GM18868 (cell line): ENCODE measurements at regions not wholly inside any gene's neighbourhood (a gene's known extent, or its start where the extent isn't known, plus 50 kb on each side); places are given as distances from the start of the nearest gene placed in this dataset.
"Not testable (repeated sequence)": the region's sequence is repeated elsewhere in the genome, so short reads cannot be mapped to it uniquely, and the experiment has no call there.

Experiments used
- ATAC-seq: cut with Tn5 transposase; IDR thresholded peaks from one replicate; pipeline ENCODE4 v1.9.1; 2021; ENCODE audit warnings: mild to moderate bottlenecking, moderate library complexity; ENCODE audit not compliant: unreplicated experiment

DNA sequence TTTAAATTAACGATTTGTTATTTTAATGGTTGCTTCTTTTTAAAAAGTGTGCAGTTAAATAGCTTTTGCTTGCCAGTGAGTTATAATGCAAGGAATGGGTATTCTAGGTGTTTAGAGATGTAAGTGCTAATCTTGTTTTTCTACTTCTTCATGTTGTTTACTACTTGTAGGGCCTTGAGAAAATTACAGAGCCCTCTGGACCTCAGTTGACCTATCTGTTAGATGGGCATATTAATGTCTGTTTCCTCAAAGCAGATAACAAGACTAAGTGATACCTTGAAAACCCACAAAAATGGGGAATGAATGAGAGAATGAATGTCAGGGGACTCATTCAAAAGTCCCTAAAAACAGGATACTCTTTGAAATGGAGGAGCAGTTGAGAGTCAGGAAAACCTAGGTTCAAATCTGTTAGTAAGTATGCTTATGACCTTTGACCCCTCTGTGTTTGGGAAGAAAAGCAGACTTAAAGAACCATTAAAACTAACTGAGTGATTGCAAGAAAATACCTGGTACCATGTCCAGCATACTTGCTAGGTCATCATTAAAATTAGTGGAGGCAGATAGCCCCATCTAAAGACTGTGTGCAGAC, 419.5 kb downstream of the EDEM1 start:
- no peak for ATAC-seq

DNA sequence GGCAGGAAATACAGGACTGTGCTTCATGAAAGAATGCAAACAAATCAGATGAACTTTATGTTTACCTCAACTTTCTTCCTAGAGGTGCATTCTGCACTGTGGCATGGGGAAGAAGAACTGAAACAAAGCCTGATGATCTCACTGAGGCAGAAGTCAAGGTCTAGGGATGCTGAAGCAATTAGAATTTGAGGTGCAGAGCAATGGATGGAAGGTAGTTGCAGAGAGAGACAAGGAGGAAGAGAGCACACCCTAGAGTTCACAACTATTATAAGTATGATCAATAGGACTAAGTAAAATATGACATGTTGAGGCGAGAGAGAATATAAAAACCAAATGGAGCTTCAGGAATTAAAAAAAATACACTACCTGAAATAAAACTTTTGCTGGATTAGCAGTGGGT, 420.1 kb downstream of the EDEM1 start:
- ATAC-seq, result no peak

DNA sequence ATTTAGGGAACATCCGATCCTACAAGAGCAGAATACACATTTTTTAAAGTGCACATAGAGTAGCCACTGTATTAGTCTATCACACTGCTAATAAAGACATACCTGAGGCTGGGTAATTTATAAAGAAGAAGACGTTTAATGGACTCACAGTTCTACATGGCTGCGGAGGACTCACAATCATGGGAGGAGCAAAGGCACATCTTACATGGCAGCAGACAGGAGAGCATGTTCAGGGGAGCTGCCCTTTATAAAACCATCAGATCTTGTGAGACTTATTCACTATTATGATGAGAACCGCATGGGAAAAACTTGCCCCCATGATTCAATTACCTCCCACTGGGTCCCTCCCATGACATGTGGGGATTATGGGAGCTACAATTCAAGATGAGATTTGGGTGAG, 421.5 kb downstream of the EDEM1 start:
- ATAC-seq, result not testable (repeated sequence)

DNA sequence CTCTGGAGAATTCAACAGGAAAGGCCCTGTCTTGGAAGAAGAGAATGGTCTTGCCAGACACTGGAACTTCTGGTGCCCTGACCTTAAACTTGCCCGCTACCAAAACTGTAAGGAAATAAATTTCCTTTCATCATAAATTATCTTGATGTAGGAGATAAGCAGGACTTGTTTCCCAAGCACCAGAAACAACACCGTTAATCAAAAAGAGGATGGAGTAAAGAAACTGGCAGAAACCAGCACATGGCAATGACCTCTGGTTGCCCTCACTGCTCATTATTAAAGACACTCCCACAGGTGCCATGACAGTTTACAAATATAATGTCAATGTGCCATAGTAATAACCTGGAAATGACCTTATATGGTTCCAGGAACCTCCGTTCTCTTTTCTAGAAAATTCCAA, 426.1 kb downstream of the EDEM1 start:
- no peak for ATAC-seq

DNA sequence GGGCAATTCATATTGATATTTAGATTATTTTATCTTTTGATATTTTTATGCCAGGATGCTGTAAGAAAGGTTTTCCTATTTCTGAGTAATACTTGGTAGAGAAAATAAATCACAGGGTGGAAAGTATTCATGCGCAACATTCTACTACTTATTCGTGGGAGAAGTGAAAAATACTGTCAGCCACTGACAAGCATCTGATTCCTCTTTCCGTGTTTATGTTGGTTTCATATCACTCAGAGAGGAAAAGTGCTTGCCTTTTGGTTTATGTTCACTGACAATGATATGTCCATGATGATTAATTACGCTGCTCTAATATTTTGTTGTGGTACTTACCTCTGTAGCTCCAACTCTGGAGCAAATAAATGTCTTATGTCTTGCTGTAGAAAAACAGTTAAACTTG, 429.4 kb downstream of the EDEM1 start:
- ATAC-seq, result no peak

DNA sequence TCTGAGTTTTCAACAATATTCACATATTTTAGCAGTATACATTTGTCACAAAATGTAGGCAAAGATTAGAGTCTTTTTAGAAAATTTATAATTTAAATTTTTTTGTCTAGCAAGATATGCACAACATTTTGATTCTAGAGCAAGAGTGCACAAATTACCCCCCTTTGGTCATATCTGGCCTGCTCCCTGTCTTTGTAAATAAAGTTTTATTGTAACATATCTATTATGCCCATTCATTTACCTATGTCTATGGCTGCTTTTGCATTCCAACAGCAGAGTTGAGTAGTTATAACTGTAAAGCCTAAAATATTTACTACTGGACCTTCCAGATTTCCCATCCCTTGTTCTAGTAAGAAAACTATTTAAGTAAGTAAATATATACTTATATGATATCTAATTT, 430.7 kb downstream of the EDEM1 start:
- ATAC-seq, result no peak

DNA sequence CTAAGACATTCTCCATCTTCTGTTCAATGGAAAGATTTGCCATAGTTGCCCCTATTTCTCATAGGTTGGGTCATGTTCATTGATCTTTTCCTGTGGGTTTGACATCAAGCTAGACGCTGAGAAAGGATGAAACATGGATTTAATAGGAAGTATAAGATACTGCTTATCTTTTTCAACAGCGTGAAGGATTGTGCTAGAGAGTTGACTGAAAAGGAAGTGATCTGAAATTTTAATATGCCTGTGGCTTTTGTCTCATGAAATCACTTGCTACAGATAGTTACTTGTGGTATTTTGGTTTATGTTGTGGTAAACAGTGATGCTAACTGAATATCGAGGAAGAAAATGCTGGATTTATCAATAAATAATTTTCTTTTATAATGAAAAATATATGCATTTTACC, 442.9 kb downstream of the EDEM1 start:
- no peak for ATAC-seq

- ATAC-seq, result no peak
Measured at GRCh38 chr3:5633960-5634359, 446.5 kb downstream of the EDEM1 start.

- ATAC-seq, result no peak
Measured at GRCh38 chr3:5634411-5634810, 446.9 kb downstream of the EDEM1 start.

GRCh38 chr3:5635746-5636145, 448.2 kb downstream of the EDEM1 start:
- no peak for ATAC-seq

DNA sequence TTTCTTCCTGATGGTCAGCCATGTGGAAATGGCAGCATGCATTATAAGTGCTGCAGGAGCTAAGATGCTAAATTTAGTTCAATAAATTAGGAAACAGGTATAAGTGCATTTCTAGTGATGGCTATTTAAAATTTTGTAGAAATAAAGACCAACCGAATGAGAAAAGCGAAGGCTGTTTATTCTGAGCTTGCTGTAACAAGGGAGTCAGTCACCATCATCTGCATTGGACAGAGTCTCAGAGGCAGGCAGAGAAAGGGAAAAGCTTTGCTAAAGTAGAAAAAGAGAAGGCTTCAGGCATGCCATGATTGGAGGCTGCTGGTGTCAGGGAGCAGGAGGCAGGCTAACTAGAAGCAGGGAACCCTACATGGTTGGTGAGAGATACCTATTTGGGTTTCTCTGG, 451.0 kb downstream of the EDEM1 start:
- no peak for ATAC-seq

- no peak for ATAC-seq
Measured at GRCh38 chr3:5644773-5645670, 457.5 kb downstream of the EDEM1 start.

- ATAC-seq, result no peak
Measured at GRCh38 chr3:5645692-5646410, 458.3 kb downstream of the EDEM1 start.

DNA sequence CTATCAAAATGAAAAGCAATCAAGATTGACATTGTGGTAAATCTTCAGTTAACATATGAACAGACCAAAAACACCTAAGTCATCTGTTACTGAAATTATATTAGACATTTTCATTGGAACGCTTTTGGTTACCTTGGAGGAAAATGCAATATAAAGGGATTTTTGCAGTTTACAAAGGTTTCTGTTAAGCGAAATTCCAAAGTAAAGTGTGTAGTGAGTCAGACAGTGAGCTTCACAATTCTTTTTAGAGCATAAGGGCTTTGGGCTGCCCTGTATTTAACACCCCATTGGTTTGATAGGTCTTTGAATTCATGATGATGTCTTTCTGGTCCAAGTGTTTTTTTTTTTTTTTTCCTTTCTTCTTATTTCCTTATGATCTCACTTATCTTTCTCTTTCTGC, 462.8 kb downstream of the EDEM1 start:
- ATAC-seq, result no peak

DNA sequence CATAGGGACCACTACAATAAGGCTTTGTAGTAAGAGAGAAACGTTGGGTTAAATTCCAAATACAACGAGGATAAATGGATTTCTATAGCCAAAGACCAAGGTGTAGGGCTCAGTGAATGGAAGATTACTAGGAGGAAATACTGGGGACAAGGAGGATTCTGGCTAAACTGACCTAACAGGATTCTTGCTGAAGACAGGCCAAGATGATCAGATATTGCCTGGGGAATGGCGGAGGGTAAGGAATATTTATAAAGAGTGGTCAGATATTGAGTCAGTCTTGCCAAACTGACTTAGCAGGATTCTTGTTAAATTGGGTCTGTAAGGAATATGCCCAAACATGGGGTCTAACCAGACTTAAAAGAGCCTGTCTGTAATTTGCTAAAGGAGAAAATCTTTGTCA, 463.8 kb downstream of the EDEM1 start:
- ATAC-seq, result no peak

DNA sequence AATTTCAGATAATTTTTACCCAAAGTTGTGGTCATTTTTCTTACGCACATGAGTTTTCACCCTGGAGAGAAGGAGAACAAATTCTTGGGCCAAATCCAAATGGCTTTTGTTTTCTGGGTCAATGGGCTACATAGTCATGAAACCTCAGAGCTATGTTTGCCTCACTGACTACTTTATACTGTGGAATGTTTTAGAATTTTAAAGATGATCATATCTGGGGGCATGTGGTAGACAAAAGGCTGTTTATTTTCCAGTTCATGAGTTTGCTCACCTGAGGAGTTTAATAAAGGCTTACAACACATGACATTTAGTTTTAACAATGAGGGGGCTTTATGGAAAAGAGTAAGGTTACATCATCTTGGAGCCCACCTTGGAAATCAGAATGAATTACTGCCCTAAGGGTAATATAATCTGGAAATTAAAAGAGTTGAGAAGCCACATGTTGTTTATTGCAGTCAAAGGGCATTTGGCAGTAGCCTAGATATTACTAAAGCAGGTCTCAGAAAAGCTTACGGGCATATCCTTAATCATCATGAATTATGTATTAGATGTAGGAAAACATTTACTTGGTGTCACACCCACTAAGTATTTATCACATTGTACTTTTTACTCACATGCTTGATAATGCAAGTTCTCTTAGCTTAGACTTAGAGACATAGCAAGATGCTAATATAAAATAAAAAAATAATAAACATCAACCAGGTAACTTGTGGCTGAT, 466.1 kb downstream of the EDEM1 start:
- no peak for ATAC-seq

GRCh38 chr3:5657106-5657505, 469.6 kb downstream of the EDEM1 start:
- no peak for ATAC-seq

DNA sequence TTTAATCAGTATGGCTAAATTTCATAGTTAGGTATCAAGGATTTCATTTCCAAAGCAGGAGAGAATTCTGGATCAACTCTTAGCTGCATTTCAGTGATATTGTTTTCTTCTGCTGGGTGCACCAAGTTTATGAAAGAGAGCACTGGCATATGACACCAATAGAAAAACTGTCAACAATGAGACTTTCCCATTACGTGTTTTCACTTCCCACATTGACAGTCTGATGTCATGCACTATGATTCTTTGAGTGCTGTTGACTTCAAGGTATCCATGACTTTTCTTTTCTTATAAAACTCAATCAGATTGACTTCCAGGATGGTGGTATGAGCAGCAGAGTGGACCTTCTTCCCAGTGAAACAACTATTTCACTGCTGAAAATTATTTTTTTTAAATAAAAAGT, 476.1 kb downstream of the EDEM1 start:
- ATAC-seq, result no peak

DNA sequence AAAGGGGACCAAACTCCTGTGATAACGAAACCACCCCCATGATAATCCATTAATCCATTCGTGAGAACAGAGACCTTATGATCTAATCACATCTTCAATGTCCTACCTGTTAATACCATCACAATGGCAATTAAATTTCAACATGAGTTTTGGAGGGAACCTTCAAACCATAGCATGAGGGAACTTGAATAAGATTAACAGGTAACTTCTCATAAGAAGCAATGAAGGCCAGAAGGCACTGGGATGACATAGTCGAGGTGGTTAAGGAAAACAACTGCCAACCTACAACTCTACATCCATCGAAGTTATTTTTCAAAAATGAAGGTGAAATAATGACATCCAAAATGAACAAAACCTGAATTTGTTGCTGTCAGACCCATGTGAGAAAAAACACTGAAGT, 478.9 kb downstream of the EDEM1 start:
- ATAC-seq, result no peak

- no peak for ATAC-seq
Measured at GRCh38 chr3:5673521-5673920, 486.0 kb downstream of the EDEM1 start.

- no peak for ATAC-seq
Measured at GRCh38 chr3:5675319-5675718, 487.8 kb downstream of the EDEM1 start.
